ENCODE measurements at regions not wholly inside any gene's neighbourhood (a gene's known extent, or its start where the extent isn't known, plus 50 kb on each side); places are given as distances from the start of the nearest gene placed in this dataset.
A peak's percentile ranks its signal among the peaks of the same experiment; 100 is the strongest.

- H3K4me3 ChIP-seq (ENCODE audit: low read depth, low read length), result no peak overlapping the region
- TF ChIP-seq CTCF (conservative IDR thresholded peaks at IDR 0.05; ENCODE audit: low read depth, low read length), result no peak
- peak; percentile 59 for DNase-seq (ENCODE audit: low read depth)
Measured at GRCh38 chr5:123802298-123802951, 290.4 kb downstream of the CSNK1G3 start.

- DNase-seq (ENCODE audit: low read depth), result no peak
- H3K4me3 ChIP-seq (ENCODE audit: low read depth, low read length), result no peak overlapping the region
- TF ChIP-seq CTCF (conservative IDR thresholded peaks at IDR 0.05; ENCODE audit: low read depth, low read length), result no peak
Measured at GRCh38 chr5:123800640-123801039, 288.7 kb downstream of the CSNK1G3 start.

- peak; percentile 82 for DNase-seq (ENCODE audit: low read depth)
- no peak overlapping the region for H3K4me3 ChIP-seq (ENCODE audit: low read depth, low read length)
- no peak for TF ChIP-seq CTCF (conservative IDR thresholded peaks at IDR 0.05; ENCODE audit: low read depth, low read length)
Measured at GRCh38 chr5:123795688-123796087, 283.7 kb downstream of the CSNK1G3 start.

- no peak overlapping the region for H3K4me3 ChIP-seq (ENCODE audit: low read depth, low read length)
- DNase-seq (ENCODE audit: low read depth), result no peak
- no peak for TF ChIP-seq CTCF (conservative IDR thresholded peaks at IDR 0.05; ENCODE audit: low read depth, low read length)
Measured at GRCh38 chr5:123790226-123790625, 278.2 kb downstream of the CSNK1G3 start.

GRCh38 chr5:123787635-123788034 is 275.7 kb downstream of the CSNK1G3 start:
- no peak overlapping the region for H3K4me3 ChIP-seq (ENCODE audit: low read depth, low read length)
- no peak for TF ChIP-seq CTCF (conservative IDR thresholded peaks at IDR 0.05; ENCODE audit: low read depth, low read length)
- no peak for DNase-seq (ENCODE audit: low read depth)

GRCh38 chr5:123787136-123787535 is 275.2 kb downstream of the CSNK1G3 start:
- TF ChIP-seq CTCF (conservative IDR thresholded peaks at IDR 0.05; ENCODE audit: low read depth, low read length), result no peak
- DNase-seq (ENCODE audit: low read depth), result no peak
- no peak overlapping the region for H3K4me3 ChIP-seq (ENCODE audit: low read depth, low read length)

- DNase-seq (ENCODE audit: low read depth), result no peak
- TF ChIP-seq CTCF (conservative IDR thresholded peaks at IDR 0.05; ENCODE audit: low read depth, low read length), result no peak
- H3K4me3 ChIP-seq (ENCODE audit: low read depth, low read length), result no peak overlapping the region
Measured at GRCh38 chr5:123786411-123786810, 274.4 kb downstream of the CSNK1G3 start.

Measured in choroid plexus epithelial cell (primary cell).